ENCODE measurements at regions not wholly inside any gene's neighbourhood (a gene's known extent, or its start where the extent isn't known, plus 50 kb on each side); places are given as distances from the start of the nearest gene placed in this dataset.

GRCh38 chr2:79389481-79389880, 123.4 kb upstream of the CTNNA2 start:
- DNase-seq (ENCODE audit: low read depth in 2 of 2) = no peak
- no peak overlapping the region for H3K4me3 ChIP-seq (replicated peaks in 1 of 2; ENCODE audit: low read depth in 2 of 2, low read length in 2 of 2)
- TF ChIP-seq CTCF (IDR thresholded peaks at IDR 0.05; ENCODE audit: low read depth, low read length) = no peak

- H3K4me3 ChIP-seq (replicated peaks in 1 of 2; ENCODE audit: low read depth in 2 of 2, low read length in 2 of 2) = no peak overlapping the region
- no peak for DNase-seq (ENCODE audit: low read depth in 2 of 2)
- TF ChIP-seq CTCF (IDR thresholded peaks at IDR 0.05; ENCODE audit: low read depth, low read length) = no peak
These were observed 124.8 kb upstream of the CTNNA2 start for GRCh38 chr2:79388024-79388423.

GRCh38 chr2:79387431-79387830, 125.4 kb upstream of the CTNNA2 start:
- TF ChIP-seq CTCF (IDR thresholded peaks at IDR 0.05; ENCODE audit: low read depth, low read length) = no peak
- DNase-seq (ENCODE audit: low read depth in 2 of 2) = no peak

GRCh38 chr2:79383681-79384080, 129.2 kb upstream of the CTNNA2 start:
- TF ChIP-seq CTCF (IDR thresholded peaks at IDR 0.05; ENCODE audit: low read depth, low read length) = no peak
- DNase-seq (ENCODE audit: low read depth in 2 of 2) = no peak
- no peak overlapping the region for H3K4me3 ChIP-seq (replicated peaks in 1 of 2; ENCODE audit: low read depth in 2 of 2, low read length in 2 of 2)

More at GRCh38 chr2:79387431-79387830, 125.4 kb upstream of the CTNNA2 start:
- no peak overlapping the region for H3K4me3 ChIP-seq (replicated peaks in 1 of 2; ENCODE audit: low read depth in 2 of 2, low read length in 2 of 2)

GRCh38 chr2:79375817-79376216, 137.0 kb upstream of the CTNNA2 start:
- H3K4me3 ChIP-seq (replicated peaks in 1 of 2; ENCODE audit: low read depth in 2 of 2, low read length in 2 of 2) = no peak overlapping the region
- TF ChIP-seq CTCF (IDR thresholded peaks at IDR 0.05; ENCODE audit: low read depth, low read length) = no peak
- no peak for DNase-seq (ENCODE audit: low read depth in 2 of 2)

- no peak overlapping the region for H3K4me3 ChIP-seq (replicated peaks in 1 of 2; ENCODE audit: low read depth in 2 of 2, low read length in 2 of 2)
- no peak for DNase-seq (ENCODE audit: low read depth in 2 of 2)
- no peak for TF ChIP-seq CTCF (IDR thresholded peaks at IDR 0.05; ENCODE audit: low read depth, low read length)
These were observed 139.3 kb upstream of the CTNNA2 start for GRCh38 chr2:79373358-79374130.

Data from cardiac fibroblast (primary cell).